Lung (tissue), 11 donors: ENCODE measurements at regions not wholly inside any gene's neighbourhood (a gene's known extent, or its start where the extent isn't known, plus 50 kb on each side); places are given as distances from the start of the nearest gene placed in this dataset.

Experiments
- ATAC-seq: fragments of 200-7000 bp; cut with Tn5 transposase; one replicate; pipeline ENCODE4 v1.9.1; 2020; ENCODE audit warnings: moderate number of reproducible peaks; ENCODE audit not compliant: insufficient read depth, low FRiP score
- DNase-seq, 3 donors: peaks; one replicate each; pipeline ENCODE4 v3.0.0-alpha.2; 2013 to 2017
- H3K27ac ChIP-seq, 2 donors: one replicate each; pipeline ENCODE4 v1.5.1; 2013; ENCODE audit warnings: mild to moderate bottlenecking in 2 of 2, moderate library complexity in 2 of 2, control low read depth in 1 of 2, inconsistent platforms in 1 of 2, low read depth in 1 of 2, low read length in 1 of 2
- H3K27me3 ChIP-seq, 3 donors: one replicate each; pipeline ENCODE4 v1.5.1; 2013; ENCODE audit warnings: low read length in 2 of 3; ENCODE audit not compliant: control insufficient read depth in 3 of 3, insufficient read depth in 3 of 3
- H3K36me3 ChIP-seq, 4 donors: one replicate each; pipeline ENCODE4 v1.5.1; 2013; ENCODE audit warnings: low read length in 4 of 4, mild to moderate bottlenecking in 1 of 4, moderate library complexity in 1 of 4; ENCODE audit not compliant: control insufficient read depth in 4 of 4, insufficient read depth in 4 of 4
- H3K4me1 ChIP-seq, 5 donors: one replicate each; pipeline ENCODE4 v1.5.1; 2013; ENCODE audit warnings: low read length in 5 of 5, mild to moderate bottlenecking in 2 of 5, moderate library complexity in 1 of 5; ENCODE audit not compliant: control insufficient read depth in 5 of 5, insufficient read depth in 5 of 5
- H3K4me3 ChIP-seq: one replicate; pipeline ENCODE4 v1.5.1; 2013; ENCODE audit warnings: mild to moderate bottlenecking, control low read depth, moderate library complexity
- H3K9ac ChIP-seq, 2 donors: one replicate each; pipeline ENCODE4 v1.5.1; 2013; ENCODE audit warnings: low read length in 2 of 2, control low read depth in 1 of 2; ENCODE audit not compliant: insufficient read depth in 1 of 2
- H3K9me3 ChIP-seq, 4 donors: one replicate each; pipeline ENCODE4 v1.5.1; 2013; ENCODE audit warnings: low read length in 3 of 4, mild to moderate bottlenecking in 1 of 4, moderate library complexity in 1 of 4; ENCODE audit not compliant: control insufficient read depth in 4 of 4, insufficient read depth in 3 of 4
- WGBS, 2 donors: extraction: QIAGEN DNeasy Blood & Tissue Kit; methylation state at CpG; one replicate each; pipeline ENCODE4 v1.1.7; 2013; 5-methylcytosine and 5-hydroxymethylcytosine counted together
- TF ChIP-seq, protein P1 (sequence below): IDR thresholded peaks from 2 replicates; pipeline ENCODE4 v1.5.1; 2012; ENCODE audit warnings: mild to moderate bottlenecking; ENCODE audit errors: control extremely low read depth, extremely low read depth
- donor health status: control.
- donor health status: control.
- donor health status: Bipolar disorder and iron deficiency.
- donor health status: healthy.
- donor health status: DM: yes; HTN: yes; CAD: no.

- H3K4me1 ChIP-seq = peaks cover 0 to 14% (median 0%) of the 10 kb centered on the region in 5 donors
- WGBS, 2 donors = 38 to 39% methylated on average over 1 of the region's 1 CpG
These were observed 1738.2 kb upstream of the PIK3C3 start for GRCh38 chr18:40216856-40217255.

GRCh38 chr18:40215979-40216378 is 1739.1 kb upstream of the PIK3C3 start:
- Histone ChIP-seq H3K27ac (no peak overlapping the region), H3K9me3 (no peaks in the 10 kb centered on the region), H3K9ac (no peak overlapping the region), H3K4me3 (no peak overlapping the region), H3K4me1 (peaks cover 0 to 14% (median 0%) of the 10 kb centered on the region in 5 donors), H3K27me3 (no peaks in the 10 kb centered on the region), H3K36me3 (no peaks in the 10 kb centered on the region)
- ATAC-seq = no peak
- peak in 1 of 3 donors; percentile 20 for DNase-seq
- 77 to 88% methylated on average over 4 of the region's 4 CpGs for WGBS, 2 donors
- TF ChIP-seq, protein P1, sequence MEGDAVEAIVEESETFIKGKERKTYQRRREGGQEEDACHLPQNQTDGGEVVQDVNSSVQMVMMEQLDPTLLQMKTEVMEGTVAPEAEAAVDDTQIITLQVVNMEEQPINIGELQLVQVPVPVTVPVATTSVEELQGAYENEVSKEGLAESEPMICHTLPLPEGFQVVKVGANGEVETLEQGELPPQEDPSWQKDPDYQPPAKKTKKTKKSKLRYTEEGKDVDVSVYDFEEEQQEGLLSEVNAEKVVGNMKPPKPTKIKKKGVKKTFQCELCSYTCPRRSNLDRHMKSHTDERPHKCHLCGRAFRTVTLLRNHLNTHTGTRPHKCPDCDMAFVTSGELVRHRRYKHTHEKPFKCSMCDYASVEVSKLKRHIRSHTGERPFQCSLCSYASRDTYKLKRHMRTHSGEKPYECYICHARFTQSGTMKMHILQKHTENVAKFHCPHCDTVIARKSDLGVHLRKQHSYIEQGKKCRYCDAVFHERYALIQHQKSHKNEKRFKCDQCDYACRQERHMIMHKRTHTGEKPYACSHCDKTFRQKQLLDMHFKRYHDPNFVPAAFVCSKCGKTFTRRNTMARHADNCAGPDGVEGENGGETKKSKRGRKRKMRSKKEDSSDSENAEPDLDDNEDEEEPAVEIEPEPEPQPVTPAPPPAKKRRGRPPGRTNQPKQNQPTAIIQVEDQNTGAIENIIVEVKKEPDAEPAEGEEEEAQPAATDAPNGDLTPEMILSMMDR = no peak

More at GRCh38 chr18:40216856-40217255, 1738.2 kb upstream of the PIK3C3 start:
- Histone ChIP-seq H3K36me3 (no peaks in the 10 kb centered on the region), H3K9me3 (no peaks in the 10 kb centered on the region), H3K4me3 (no peak overlapping the region), H3K9ac (no peak overlapping the region), H3K27me3 (no peaks in the 10 kb centered on the region), H3K27ac (no peak overlapping the region)
- TF ChIP-seq, protein P1 = no peak
- no peak for ATAC-seq
- DNase-seq = peak in 2 of 3 donors; percentile 83 to 85

DNA sequence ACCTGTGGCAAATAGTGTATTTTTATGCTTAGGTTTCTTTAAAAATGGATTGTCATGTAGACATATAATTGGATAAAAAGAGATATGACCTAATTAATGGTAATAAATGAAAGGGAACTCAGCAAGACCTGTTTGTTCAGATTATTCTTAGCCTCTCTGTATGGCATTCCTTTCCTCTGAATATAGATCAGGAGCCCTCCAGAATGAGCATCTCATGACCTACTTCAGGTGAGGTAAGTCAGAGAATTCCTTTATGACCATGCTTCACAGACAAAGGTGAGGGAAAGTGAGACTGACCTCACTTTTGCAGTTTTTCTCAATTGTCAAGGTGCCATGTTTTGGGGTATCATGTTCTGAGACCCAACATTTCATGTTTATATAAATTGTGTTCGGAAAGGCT is 1744.3 kb upstream of the PIK3C3 start:
- no peaks in the 10 kb centered on the region for H3K36me3 ChIP-seq
- no peaks in the 10 kb centered on the region for H3K4me1 ChIP-seq
- no peak overlapping the region for H3K27ac ChIP-seq
- H3K9ac ChIP-seq = no peak overlapping the region
- DNase-seq (no peak), ATAC-seq (no peak)
- TF ChIP-seq, protein P1 = no peak
- no peaks in the 10 kb centered on the region for H3K27me3 ChIP-seq
- H3K9me3 ChIP-seq = no peaks in the 10 kb centered on the region
- no peak overlapping the region for H3K4me3 ChIP-seq
- WGBS, 2 donors = 82 to 96% methylated on average over 1 of the region's 1 CpG

- Histone ChIP-seq H3K4me1 (no peaks in the 10 kb centered on the region), H3K27me3 (no peaks in the 10 kb centered on the region), H3K9ac (no peak overlapping the region), H3K9me3 (no peaks in the 10 kb centered on the region), H3K36me3 (no peaks in the 10 kb centered on the region), H3K27ac (no peak overlapping the region), H3K4me3 (no peak overlapping the region)
- TF ChIP-seq, protein P1 = no peak
- DNase-seq (no peak), ATAC-seq (peak; percentile 25)
- 56 to 70% methylated on average over 2 of the region's 2 CpGs for WGBS, 2 donors
These were observed 1746.1 kb upstream of the PIK3C3 start for GRCh38 chr18:40208958-40209357.
